RWPE2 (cell line): ENCODE measurements at regions not wholly inside any gene's neighbourhood (a gene's known extent, or its start where the extent isn't known, plus 50 kb on each side); places are given as distances from the start of the nearest gene placed in this dataset.

Source experiments
- ATAC-seq: fragments of 200-7000 bp; cut with Tn5 transposase; 3 replicates; pipeline ENCODE4 v1.9.1; 2021; ENCODE audit warnings: low read depth
- DNase-seq: peaks from one replicate; pipeline ENCODE4 v3.0.0-alpha.2; 2020; ENCODE audit warnings: low spot score
- H3K27ac ChIP-seq: fragments of 450-650 bp; 2 replicates; pipeline ENCODE4 v1.5.1; 2017; ENCODE audit warnings: mild to moderate bottlenecking; ENCODE audit not compliant: poor library complexity, severe bottlenecking
- H3K27me3 ChIP-seq: fragments of 250-450 bp; sonication (Bioruptor Pico); 2 replicates; pipeline ENCODE4 v1.5.1; 2021; ENCODE audit warnings: mild to moderate bottlenecking, moderate library complexity; ENCODE audit not compliant: insufficient read depth, poor library complexity, severe bottlenecking
- H3K36me3 ChIP-seq: fragments of 250-450 bp; sonication (Bioruptor Pico); 2 replicates; pipeline ENCODE4 v1.5.1; 2020; ENCODE audit warnings: low read depth, mild to moderate bottlenecking, moderate library complexity
- H3K4me1 ChIP-seq: fragments of 250-450 bp; sonication (Bioruptor Pico); 2 replicates; pipeline ENCODE4 v1.5.1; 2021; ENCODE audit warnings: mild to moderate bottlenecking, moderate library complexity; ENCODE audit not compliant: insufficient read depth, poor library complexity, severe bottlenecking
- H3K4me3 ChIP-seq: fragments of 250-450 bp; sonication (Bioruptor Pico); 2 replicates; pipeline ENCODE4 v1.5.1; 2021; ENCODE audit warnings: mild to moderate bottlenecking, moderate library complexity; ENCODE audit not compliant: severe bottlenecking
- H3K9me3 ChIP-seq: fragments of 250-450 bp; sonication (Bioruptor Pico); 2 replicates; pipeline ENCODE4 v1.5.1; 2021; ENCODE audit warnings: mild to moderate bottlenecking, moderate library complexity; ENCODE audit not compliant: severe bottlenecking
- CTCF ChIP-seq: fragments of 450-650 bp; IDR thresholded peaks from one replicate; pipeline ENCODE4 v1.5.1; 2017; ENCODE audit warnings: mild to moderate bottlenecking, moderate library complexity; ENCODE audit not compliant: poor library complexity, severe bottlenecking

GRCh38 chr9:36734737-36735136 is 162.0 kb downstream of the MELK start:
- H3K36me3 ChIP-seq = no peaks in the 10 kb centered on the region
- H3K27me3 ChIP-seq = no peaks in the 10 kb centered on the region
- H3K9me3 ChIP-seq = no peaks in the 10 kb centered on the region
- ATAC-seq (no peak), DNase-seq (no peak)
- no peak for TF ChIP-seq CTCF
- H3K27ac ChIP-seq = no peak overlapping the region
- no peak overlapping the region for H3K4me3 ChIP-seq
- peaks cover 9% of the 10 kb centered on the region for H3K4me1 ChIP-seq

GRCh38 chr9:36736648-36737047 is 164.0 kb downstream of the MELK start:
- Histone ChIP-seq H3K4me1 (peaks cover 9% of the 10 kb centered on the region), H3K9me3 (no peaks in the 10 kb centered on the region), H3K27me3 (no peaks in the 10 kb centered on the region), H3K4me3 (no peak overlapping the region), H3K36me3 (no peaks in the 10 kb centered on the region), H3K27ac (no peak overlapping the region)
- TF ChIP-seq CTCF = no peak
- no peak for DNase-seq
- ATAC-seq = no peak

GRCh38 chr9:36738318-36738976 is 165.8 kb downstream of the MELK start:
- Histone ChIP-seq H3K27me3 (no peaks in the 10 kb centered on the region), H3K4me1 (peaks cover 9% of the 10 kb centered on the region), H3K9me3 (no peaks in the 10 kb centered on the region), H3K27ac (peak overlapping the region; percentile 36), H3K4me3 (no peak overlapping the region), H3K36me3 (no peaks in the 10 kb centered on the region)
- DNase-seq (no peak), ATAC-seq (peak; percentile 98)
- no peak for TF ChIP-seq CTCF

GRCh38 chr9:36739373-36740116 is 166.8 kb downstream of the MELK start:
- no peak for ATAC-seq
- H3K36me3 ChIP-seq = no peaks in the 10 kb centered on the region
- no peak overlapping the region for H3K4me3 ChIP-seq
- H3K27me3 ChIP-seq = no peaks in the 10 kb centered on the region
- H3K27ac ChIP-seq = peak overlapping the region; percentile 36
- peaks cover 9% of the 10 kb centered on the region for H3K4me1 ChIP-seq
- DNase-seq = no peak
- H3K9me3 ChIP-seq = no peaks in the 10 kb centered on the region
- no peak for TF ChIP-seq CTCF

- ATAC-seq (no peak), DNase-seq (no peak)
- Histone ChIP-seq H3K27me3 (no peaks in the 10 kb centered on the region), H3K4me3 (no peak overlapping the region), H3K4me1 (peaks cover 9% of the 10 kb centered on the region), H3K36me3 (no peaks in the 10 kb centered on the region), H3K9me3 (no peaks in the 10 kb centered on the region), H3K27ac (no peak overlapping the region)
- TF ChIP-seq CTCF = no peak
These were observed 169.6 kb downstream of the MELK start for GRCh38 chr9:36742264-36742663.
